GM12878 (cell line): ENCODE measurements at regions not wholly inside any gene's neighbourhood (a gene's known extent, or its start where the extent isn't known, plus 50 kb on each side); places are given as distances from the start of the nearest gene placed in this dataset.

Source experiments
- GABPA ChIP-seq: IDR thresholded peaks from 2 replicates; pipeline ENCODE4 v1.6.1; 2014; ENCODE audit warnings: antibody characterized with exemption, low read depth, mild to moderate bottlenecking, inconsistent platforms
- GATAD2B ChIP-seq: fragments of 450-650 bp; conservative IDR thresholded peaks from 2 replicates; pipeline ENCODE4 v1.6.1; 2017; ENCODE audit warnings: low read depth, mild to moderate bottlenecking, moderate library complexity
- POLR2A ChIP-seq: IDR thresholded peaks from 2 replicates; pipeline ENCODE4 v1.6.1; 2011; ENCODE audit warnings: low read depth, mild to moderate bottlenecking, low read length
- TF ChIP-seq, protein P1 (sequence below): fragments of 450-650 bp; IDR thresholded peaks from 2 replicates; pipeline ENCODE4 v1.6.1; 2016; ENCODE audit warnings: mild to moderate bottlenecking
- TF ChIP-seq, protein P2 (sequence below): fragments of 450-650 bp; IDR thresholded peaks from 2 replicates; pipeline ENCODE4 v1.6.1; 2018; ENCODE audit warnings: mild to moderate bottlenecking, low read depth, moderate library complexity; ENCODE audit not compliant: partially characterized antibody
- TF ChIP-seq, protein P3 (sequence below): IDR thresholded peaks from 2 replicates; pipeline ENCODE4 v1.6.1; 2012; ENCODE audit warnings: low read length, inconsistent platforms
- TF ChIP-seq, protein P4 (sequence below): fragments of 450-650 bp; formaldehyde crosslinking; IDR thresholded peaks from 2 replicates; pipeline ENCODE4 v1.4.0; 2020; ENCODE audit warnings: mild to moderate bottlenecking, moderate library complexity
- TF ChIP-seq, protein P5 (sequence below): fragments of 450-650 bp; IDR thresholded peaks from 2 replicates; pipeline ENCODE4 v1.6.1; 2018; ENCODE audit warnings: borderline replicate concordance, mild to moderate bottlenecking; ENCODE audit not compliant: partially characterized antibody
- TF ChIP-seq, protein P6 (sequence below): IDR thresholded peaks from 2 replicates; pipeline ENCODE4 v1.6.1; 2011; ENCODE audit warnings: mild to moderate bottlenecking, low read depth, low read length, moderate library complexity; ENCODE audit not compliant: insufficient replicate concordance
- TF ChIP-seq, protein P7 (sequence below): fragments of 450-650 bp; IDR thresholded peaks from 2 replicates; pipeline ENCODE4 v1.6.1; 2017; ENCODE audit warnings: mild to moderate bottlenecking, moderate library complexity

DNA sequence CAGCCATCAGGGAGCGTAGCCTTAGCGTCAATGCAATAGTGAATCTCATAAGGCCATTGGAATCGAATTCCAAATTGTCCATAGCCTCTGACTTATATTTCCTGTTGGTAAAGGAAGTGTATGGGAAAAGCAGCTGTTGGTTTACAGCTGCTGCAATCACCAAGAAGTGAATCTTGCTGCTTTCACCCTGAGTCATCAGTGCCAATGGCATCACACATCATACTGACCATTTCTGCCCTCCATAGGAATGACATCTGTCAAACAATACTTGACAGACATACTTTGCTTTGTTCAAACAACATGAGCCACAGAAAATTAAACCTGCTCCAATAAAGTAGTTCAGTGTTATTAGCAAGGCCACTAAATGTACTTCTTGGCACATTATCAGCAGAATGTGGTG is 111.2 kb upstream of the KLHL29 start (continued):
- TF ChIP-seq, protein P1, sequence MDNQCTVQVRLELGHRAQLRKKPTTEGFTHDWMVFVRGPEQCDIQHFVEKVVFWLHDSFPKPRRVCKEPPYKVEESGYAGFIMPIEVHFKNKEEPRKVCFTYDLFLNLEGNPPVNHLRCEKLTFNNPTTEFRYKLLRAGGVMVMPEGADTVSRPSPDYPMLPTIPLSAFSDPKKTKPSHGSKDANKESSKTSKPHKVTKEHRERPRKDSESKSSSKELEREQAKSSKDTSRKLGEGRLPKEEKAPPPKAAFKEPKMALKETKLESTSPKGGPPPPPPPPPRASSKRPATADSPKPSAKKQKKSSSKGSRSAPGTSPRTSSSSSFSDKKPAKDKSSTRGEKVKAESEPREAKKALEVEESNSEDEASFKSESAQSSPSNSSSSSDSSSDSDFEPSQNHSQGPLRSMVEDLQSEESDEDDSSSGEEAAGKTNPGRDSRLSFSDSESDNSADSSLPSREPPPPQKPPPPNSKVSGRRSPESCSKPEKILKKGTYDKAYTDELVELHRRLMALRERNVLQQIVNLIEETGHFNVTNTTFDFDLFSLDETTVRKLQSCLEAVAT: no peak
- TF ChIP-seq GABPA: no peak
- TF ChIP-seq, protein P2, sequence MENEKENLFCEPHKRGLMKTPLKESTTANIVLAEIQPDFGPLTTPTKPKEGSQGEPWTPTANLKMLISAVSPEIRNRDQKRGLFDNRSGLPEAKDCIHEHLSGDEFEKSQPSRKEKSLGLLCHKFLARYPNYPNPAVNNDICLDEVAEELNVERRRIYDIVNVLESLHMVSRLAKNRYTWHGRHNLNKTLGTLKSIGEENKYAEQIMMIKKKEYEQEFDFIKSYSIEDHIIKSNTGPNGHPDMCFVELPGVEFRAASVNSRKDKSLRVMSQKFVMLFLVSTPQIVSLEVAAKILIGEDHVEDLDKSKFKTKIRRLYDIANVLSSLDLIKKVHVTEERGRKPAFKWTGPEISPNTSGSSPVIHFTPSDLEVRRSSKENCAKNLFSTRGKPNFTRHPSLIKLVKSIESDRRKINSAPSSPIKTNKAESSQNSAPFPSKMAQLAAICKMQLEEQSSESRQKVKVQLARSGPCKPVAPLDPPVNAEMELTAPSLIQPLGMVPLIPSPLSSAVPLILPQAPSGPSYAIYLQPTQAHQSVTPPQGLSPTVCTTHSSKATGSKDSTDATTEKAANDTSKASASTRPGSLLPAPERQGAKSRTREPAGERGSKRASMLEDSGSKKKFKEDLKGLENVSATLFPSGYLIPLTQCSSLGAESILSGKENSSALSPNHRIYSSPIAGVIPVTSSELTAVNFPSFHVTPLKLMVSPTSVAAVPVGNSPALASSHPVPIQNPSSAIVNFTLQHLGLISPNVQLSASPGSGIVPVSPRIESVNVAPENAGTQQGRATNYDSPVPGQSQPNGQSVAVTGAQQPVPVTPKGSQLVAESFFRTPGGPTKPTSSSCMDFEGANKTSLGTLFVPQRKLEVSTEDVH: no peak
- TF ChIP-seq, protein P3, sequence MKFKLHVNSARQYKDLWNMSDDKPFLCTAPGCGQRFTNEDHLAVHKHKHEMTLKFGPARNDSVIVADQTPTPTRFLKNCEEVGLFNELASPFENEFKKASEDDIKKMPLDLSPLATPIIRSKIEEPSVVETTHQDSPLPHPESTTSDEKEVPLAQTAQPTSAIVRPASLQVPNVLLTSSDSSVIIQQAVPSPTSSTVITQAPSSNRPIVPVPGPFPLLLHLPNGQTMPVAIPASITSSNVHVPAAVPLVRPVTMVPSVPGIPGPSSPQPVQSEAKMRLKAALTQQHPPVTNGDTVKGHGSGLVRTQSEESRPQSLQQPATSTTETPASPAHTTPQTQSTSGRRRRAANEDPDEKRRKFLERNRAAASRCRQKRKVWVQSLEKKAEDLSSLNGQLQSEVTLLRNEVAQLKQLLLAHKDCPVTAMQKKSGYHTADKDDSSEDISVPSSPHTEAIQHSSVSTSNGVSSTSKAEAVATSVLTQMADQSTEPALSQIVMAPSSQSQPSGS: no peak
- no peak for TF ChIP-seq POLR2A
- TF ChIP-seq GATAD2B: no peak
- TF ChIP-seq, protein P4, sequence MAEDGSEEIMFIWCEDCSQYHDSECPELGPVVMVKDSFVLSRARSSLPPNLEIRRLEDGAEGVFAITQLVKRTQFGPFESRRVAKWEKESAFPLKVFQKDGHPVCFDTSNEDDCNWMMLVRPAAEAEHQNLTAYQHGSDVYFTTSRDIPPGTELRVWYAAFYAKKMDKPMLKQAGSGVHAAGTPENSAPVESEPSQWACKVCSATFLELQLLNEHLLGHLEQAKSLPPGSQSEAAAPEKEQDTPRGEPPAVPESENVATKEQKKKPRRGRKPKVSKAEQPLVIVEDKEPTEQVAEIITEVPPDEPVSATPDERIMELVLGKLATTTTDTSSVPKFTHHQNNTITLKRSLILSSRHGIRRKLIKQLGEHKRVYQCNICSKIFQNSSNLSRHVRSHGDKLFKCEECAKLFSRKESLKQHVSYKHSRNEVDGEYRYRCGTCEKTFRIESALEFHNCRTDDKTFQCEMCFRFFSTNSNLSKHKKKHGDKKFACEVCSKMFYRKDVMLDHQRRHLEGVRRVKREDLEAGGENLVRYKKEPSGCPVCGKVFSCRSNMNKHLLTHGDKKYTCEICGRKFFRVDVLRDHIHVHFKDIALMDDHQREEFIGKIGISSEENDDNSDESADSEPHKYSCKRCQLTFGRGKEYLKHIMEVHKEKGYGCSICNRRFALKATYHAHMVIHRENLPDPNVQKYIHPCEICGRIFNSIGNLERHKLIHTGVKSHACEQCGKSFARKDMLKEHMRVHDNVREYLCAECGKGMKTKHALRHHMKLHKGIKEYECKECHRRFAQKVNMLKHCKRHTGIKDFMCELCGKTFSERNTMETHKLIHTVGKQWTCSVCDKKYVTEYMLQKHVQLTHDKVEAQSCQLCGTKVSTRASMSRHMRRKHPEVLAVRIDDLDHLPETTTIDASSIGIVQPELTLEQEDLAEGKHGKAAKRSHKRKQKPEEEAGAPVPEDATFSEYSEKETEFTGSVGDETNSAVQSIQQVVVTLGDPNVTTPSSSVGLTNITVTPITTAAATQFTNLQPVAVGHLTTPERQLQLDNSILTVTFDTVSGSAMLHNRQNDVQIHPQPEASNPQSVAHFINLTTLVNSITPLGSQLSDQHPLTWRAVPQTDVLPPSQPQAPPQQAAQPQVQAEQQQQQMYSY (CRISPR knock-in tag): no peak
- TF ChIP-seq, protein P5, sequence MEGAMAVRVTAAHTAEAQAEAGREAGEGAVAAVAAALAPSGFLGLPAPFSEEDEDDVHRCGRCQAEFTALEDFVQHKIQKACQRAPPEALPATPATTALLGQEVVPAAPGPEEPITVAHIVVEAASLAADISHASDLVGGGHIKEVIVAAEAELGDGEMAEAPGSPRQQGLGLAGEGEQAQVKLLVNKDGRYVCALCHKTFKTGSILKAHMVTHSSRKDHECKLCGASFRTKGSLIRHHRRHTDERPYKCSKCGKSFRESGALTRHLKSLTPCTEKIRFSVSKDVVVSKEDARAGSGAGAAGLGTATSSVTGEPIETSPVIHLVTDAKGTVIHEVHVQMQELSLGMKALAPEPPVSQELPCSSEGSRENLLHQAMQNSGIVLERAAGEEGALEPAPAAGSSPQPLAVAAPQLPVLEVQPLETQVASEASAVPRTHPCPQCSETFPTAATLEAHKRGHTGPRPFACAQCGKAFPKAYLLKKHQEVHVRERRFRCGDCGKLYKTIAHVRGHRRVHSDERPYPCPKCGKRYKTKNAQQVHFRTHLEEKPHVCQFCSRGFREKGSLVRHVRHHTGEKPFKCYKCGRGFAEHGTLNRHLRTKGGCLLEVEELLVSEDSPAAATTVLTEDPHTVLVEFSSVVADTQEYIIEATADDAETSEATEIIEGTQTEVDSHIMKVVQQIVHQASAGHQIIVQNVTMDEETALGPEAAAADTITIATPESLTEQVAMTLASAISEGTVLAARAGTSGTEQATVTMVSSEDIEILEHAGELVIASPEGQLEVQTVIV: no peak
- TF ChIP-seq, protein P6, sequence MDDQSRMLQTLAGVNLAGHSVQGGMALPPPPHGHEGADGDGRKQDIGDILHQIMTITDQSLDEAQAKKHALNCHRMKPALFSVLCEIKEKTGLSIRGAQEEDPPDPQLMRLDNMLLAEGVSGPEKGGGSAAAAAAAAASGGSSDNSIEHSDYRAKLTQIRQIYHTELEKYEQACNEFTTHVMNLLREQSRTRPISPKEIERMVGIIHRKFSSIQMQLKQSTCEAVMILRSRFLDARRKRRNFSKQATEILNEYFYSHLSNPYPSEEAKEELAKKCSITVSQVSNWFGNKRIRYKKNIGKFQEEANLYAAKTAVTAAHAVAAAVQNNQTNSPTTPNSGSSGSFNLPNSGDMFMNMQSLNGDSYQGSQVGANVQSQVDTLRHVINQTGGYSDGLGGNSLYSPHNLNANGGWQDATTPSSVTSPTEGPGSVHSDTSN: no peak
- TF ChIP-seq, protein P7, sequence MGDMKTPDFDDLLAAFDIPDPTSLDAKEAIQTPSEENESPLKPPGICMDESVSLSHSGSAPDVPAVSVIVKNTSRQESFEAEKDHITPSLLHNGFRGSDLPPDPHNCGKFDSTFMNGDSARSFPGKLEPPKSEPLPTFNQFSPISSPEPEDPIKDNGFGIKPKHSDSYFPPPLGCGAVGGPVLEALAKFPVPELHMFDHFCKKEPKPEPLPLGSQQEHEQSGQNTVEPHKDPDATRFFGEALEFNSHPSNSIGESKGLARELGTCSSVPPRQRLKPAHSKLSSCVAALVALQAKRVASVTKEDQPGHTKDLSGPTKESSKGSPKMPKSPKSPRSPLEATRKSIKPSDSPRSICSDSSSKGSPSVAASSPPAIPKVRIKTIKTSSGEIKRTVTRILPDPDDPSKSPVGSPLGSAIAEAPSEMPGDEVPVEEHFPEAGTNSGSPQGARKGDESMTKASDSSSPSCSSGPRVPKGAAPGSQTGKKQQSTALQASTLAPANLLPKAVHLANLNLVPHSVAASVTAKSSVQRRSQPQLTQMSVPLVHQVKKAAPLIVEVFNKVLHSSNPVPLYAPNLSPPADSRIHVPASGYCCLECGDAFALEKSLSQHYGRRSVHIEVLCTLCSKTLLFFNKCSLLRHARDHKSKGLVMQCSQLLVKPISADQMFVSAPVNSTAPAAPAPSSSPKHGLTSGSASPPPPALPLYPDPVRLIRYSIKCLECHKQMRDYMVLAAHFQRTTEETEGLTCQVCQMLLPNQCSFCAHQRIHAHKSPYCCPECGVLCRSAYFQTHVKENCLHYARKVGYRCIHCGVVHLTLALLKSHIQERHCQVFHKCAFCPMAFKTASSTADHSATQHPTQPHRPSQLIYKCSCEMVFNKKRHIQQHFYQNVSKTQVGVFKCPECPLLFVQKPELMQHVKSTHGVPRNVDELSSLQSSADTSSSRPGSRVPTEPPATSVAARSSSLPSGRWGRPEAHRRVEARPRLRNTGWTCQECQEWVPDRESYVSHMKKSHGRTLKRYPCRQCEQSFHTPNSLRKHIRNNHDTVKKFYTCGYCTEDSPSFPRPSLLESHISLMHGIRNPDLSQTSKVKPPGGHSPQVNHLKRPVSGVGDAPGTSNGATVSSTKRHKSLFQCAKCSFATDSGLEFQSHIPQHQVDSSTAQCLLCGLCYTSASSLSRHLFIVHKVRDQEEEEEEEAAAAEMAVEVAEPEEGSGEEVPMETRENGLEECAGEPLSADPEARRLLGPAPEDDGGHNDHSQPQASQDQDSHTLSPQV: no peak
